ENCODE measurements at regions not wholly inside any gene's neighbourhood (a gene's known extent, or its start where the extent isn't known, plus 50 kb on each side); places are given as distances from the start of the nearest gene placed in this dataset.
"Not testable (repeated sequence)": the region's sequence is repeated elsewhere in the genome, so short reads cannot be mapped to it uniquely, and the experiment has no call there.

GRCh38 chr5:3090305-3090704, 338.8 kb upstream of the IRX2 start:
- DNase-seq = not testable (repeated sequence)

DNA sequence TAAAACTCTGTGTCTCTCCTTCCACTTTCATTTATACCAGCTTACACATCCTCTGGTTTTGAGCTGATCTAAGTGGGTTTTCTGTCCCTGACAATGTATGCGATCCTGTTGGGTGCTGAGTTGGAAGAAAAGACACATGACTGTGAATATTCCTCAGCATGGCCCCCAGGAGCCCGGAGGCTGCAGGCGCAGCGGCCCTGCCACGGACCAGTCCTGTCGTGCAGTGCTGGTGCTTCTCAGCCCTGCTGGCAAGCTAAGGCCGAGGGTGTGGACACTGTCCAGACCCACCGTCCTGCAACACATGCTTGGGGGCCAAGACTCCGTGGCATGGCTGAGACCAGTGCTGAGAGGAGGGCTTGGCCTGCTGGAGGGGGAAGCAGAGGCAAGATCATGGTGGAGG, 328.9 kb upstream of the IRX2 start:
- DNase-seq = no peak

DNA sequence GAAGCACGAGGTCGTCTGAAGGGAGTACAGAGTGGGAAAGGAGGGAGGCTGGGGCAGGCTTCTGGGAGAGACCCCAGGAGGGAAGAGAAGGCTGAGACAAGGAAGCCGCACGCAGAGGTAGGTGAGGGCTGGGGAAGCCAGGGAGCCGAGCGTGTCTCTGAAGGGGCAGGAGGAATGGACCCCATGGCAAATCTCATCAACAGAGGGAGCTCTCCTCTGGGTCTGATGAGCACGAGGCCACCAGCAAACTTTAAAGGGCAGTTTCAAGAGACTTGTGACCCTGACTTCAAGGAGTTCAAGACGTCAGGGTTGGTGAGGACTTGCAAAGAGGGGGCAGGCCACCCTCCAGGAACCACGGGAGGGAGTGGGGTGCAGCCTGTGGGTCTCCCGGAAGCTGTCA, 326.2 kb upstream of the IRX2 start:
- DNase-seq = no peak

DNA sequence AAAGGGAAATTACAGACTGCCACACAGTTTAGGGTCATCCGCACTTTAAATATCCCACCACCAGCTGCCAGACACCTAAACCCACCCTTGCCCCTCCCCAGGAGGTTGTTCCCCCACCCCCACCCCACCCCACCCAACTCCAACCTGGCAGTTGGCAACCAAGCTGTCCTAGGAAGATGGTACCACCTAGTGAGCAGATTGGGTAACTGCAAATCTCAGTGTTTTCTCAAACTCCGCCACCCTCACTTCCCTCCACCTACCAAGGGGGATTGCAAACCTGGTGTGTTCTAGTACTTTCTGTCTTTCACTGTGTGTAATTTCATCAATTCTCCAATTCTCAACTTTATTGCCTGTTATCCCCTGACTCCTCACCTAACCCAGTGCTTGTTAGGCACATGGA, 323.8 kb upstream of the IRX2 start:
- no peak for DNase-seq

- DNase-seq = no peak
Observed at GRCh38 chr5:3068401-3068800, 316.9 kb upstream of the IRX2 start.

DNA sequence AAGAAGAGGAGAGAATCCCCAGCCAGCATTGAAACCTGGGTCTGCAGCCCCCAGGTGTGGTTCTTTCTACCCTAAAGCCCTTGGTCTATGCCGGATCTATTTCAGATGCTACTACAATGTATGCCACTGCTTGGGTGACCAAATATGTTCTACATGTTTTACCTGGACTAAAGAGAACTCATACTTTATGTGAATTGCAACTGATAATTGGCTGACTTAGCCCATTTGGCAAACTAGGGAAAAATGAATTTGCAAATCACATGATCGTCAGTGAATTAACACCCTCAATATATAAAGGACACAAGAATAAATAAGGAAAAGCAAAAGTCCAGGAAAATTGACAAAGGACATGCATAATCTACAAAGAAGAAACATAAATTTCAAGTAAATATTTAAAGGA, 308.8 kb upstream of the IRX2 start:
- no peak for DNase-seq

- DNase-seq = no peak
Observed at GRCh38 chr5:3059488-3059887, 308.0 kb upstream of the IRX2 start.

DNA sequence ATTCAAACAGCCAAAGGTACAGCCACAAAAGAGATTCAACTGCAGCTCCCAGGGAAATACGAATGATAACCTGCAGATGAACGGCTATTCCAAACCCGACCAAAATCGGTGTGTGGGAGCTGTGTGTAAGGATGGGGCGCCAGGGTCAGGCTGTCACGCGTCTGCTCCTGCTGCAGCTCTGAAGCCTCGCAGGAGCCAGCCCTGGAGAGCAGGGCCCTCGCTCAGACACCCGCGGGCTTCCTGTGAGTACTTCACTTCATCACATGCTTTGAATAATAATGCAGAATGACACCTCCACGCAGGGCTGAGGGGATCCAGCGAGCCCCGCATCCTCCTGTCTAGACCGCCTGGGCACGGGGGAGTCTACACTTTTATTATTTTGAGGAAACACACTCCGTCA, 307.5 kb upstream of the IRX2 start:
- no peak for DNase-seq

GRCh38 chr5:3056866-3057265, 305.4 kb upstream of the IRX2 start:
- DNase-seq = no peak

- no peak for DNase-seq
Observed at GRCh38 chr5:3051400-3051799, 299.9 kb upstream of the IRX2 start.

DNA sequence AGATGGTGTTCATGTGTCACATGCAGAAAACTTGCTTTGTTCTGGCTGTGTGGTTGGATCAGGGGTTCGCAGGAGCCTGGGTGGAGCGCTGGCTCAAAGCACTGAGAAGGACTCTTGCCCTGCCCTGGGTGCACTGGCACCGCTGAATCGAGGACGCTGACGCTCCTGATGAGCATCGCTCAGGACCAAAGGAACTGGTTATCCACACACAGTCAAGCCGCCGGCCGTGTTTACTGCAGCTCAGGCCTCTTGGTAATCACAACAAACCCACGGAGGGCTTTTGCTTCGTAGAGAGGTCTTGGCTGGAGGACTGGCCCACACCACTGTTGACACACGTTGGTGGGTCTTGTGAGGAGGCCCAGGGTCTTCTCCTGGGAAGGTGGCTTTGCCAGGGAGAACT, 299.4 kb upstream of the IRX2 start:
- DNase-seq = no peak

DNA sequence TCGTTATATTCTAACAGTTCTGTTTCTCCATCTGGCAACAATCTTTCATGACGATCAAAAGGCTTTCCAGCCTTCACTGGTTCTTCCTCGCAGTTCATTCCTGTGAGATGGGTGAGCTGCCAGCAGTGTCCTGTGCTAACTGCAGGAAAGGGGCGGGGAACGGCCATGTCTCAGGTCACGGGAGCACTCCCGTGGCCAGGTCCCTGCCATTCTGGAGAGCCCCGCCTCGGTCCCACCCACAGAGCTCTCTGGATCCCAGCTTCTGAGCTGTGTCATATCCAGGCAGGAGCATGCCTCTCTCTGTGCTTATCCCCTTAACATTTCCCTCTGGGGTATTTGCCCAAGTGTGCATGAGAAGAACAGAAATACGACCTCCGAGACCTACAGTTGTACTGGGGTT, 297.8 kb upstream of the IRX2 start:
- no peak for DNase-seq

- DNase-seq = no peak
Observed at GRCh38 chr5:3047212-3047774, 295.8 kb upstream of the IRX2 start.

DNA sequence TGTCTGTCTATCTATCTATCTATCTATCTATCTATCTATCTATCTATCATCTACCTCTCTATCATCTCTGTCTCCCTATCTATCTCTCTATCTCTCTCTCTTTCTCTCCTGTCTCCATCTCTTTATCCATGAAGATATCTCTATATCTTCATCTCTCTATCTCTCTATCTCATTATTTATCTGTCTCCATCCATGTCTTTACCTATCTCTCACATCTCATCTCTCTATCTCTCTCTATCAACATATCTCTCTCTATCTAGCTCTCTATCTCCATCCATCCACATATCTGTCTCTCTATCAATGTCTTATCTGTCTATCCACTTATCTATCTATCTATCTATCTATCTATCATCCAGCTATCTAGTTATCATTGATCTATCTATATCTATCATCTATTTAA, 292.1 kb upstream of the IRX2 start:
- DNase-seq = no peak

DNA sequence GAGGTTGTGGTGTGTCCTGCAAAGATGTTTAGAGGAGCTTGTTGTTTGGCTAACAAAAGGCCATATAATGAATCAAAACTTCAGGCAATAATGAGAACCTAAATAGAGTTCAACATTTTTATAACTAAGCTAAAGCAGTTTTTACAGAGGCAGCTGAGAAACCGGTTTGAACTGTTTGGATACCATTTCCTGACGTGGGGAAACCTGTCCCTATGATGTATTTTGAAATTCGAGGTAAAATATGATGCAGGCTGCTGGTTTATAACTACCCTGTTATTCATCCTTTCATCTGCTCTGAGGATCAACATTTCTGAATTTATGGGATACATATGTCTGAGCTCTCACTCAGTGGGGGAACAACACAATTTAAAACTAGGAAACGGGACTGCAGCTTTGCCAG, 289.5 kb upstream of the IRX2 start:
- no peak for DNase-seq

- no peak for DNase-seq
Observed at GRCh38 chr5:3036041-3036788, 284.7 kb upstream of the IRX2 start.

DNA sequence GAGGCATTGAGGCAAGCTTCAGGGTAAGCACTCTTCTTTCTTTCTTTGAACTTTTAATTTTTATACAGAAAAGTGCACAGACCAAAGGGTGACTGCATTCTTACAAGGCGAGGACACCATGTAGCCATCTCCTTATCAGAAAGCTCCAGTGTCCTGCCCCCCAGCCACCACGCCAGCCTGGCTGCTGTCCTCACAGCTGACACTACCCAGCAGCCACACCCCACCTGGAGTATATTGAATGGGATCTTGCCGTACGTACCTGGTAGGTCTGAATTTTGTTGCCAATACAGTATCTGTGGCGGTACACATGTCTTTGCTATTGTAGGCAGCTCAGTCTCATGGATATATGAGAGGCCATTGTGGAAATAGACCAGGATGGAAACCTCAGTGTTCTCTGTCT, 284.0 kb upstream of the IRX2 start:
- no peak for DNase-seq

DNA sequence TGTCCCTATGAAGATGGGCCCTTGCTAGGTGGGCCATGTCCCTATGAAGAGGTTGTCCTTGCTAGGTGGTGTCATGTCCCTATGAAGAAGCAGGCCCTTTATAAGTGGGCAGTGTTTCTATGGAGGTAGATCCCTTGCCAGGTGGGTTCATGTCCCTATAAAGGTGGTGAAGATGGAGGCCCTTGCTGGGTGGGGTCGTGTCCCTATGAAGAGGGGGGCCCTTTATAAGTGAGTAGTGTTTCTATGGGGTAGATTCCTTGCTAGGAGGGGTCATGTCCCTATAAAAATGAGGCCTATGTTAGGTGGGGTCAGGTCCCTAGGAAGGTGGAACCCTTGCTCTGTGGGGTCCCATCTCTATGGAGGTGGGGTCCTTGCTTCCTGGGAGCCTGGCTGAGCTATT, 283.4 kb upstream of the IRX2 start:
- no peak for DNase-seq

DNA sequence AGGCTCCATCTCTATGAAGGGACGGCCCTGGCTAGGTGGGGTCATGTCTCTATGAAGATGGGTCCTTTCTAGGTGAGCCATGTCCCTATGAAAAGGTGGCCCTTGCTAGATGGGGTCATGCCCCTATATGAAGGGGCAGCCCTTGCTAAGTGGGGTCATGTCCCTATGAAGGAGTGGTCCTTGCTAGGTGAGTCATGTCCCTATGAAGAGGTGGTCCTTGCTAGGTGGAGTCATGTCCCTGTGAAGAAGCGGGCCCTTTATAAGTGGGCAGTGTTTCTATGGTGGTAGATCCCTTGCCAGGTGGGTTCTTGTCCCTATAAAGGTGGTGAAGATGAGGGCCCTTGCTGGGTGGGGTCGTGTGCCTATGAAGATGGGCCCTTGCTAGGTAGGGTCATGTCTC, 283.0 kb upstream of the IRX2 start:
- no peak for DNase-seq

DNA sequence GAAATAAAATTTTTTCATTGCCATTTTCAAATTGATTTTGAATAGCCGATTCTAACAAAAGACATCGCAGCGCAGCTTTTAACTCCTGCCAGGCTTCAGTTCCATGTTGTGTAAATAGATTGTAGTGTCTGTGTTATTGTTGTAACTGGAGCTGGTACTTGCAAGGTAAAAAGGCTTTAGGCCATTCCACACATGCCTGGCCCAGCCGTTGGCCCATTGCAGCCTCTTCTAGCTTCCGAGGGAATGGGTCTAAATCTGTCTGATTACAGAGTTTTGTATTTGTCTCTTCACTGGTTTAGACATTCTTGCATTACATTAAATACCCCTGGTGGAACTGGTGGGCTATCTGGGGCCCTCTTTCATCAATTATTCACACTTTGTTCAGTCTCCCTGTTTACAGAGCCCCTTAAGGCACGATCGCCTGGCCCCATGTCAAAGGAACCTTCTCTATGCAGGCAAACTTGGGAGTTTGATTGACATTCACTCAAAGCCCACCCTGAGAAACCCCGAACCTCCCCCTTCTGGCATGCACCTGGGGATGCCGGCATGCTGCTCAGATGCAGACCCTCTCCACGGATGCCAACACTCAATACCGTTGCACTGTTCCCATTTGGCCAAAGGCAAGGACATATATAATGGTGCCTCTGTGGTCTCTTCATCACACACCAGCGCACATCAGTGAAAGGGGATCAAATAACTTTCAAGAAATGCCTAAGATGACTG, 281.7 kb upstream of the IRX2 start:
- DNase-seq = no peak

- DNase-seq = no peak
Observed at GRCh38 chr5:3032513-3032912, 281.0 kb upstream of the IRX2 start.

DNA sequence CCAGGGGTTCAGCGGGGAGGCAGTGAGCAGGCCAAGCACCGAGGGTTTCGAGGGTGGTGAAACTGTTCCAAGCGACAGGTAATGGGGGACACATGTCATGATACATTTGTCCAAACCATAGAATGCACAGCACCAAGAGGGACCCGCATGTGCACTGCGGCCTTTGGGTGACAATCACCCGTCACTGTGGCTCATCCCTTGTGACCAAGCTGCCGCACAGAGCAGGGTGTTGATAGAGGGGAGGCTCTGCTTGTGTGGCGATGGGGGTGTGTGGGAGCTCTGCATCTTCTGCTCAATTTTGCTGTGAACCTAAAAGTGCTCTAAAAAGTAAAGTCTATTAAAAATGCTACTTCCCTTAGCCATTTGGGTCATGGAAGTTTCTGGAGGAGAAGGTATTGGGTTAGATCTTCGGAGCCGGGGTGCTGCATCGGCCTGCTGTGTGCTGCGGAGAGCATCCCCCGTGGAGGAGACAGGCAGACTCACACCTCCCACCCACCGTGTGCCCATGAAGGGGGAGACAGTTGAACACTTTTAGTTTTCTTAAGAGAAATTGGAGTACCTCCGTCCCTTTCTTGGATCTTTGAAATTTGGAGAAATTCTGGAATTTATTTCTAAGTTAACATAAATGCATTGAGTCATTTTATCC, 280.4 kb upstream of the IRX2 start:
- DNase-seq = no peak

DNA sequence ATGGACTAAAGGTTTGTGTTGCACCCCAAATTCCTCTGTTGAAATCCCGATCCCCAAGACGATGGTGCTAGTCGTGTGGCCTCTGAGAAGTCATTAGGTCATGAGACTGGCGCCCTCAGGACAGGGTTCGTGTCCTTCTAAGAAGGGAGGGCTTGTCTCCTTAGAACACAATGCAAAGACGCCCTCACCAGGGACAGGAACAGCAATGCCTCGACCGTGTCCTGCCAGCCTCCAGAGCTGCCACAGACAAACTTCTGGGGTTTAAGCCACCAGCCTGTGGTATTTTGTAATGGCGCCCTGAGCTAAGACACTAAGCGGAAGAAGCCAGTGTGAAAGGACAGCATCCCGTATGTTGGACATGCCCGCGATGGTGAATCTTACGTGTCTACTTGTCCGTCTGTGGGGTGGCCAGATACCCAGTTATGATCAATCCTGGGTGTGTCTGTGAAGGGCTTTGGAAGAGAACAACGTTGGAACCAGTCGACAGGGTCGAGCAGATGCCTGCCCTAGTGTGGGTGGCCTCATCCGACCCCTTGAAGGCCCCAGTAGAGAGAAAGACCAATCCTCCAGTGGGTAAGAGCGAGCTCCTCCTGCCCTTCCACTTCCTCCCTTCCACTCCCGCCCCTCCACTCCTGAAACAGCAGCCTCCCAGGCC, 279.2 kb upstream of the IRX2 start:
- DNase-seq = no peak

- DNase-seq = no peak
Observed at GRCh38 chr5:3029396-3029795, 277.9 kb upstream of the IRX2 start.
